ENCODE measurements at regions not wholly inside any gene's neighbourhood (a gene's known extent, or its start where the extent isn't known, plus 50 kb on each side); places are given as distances from the start of the nearest gene placed in this dataset.
A peak's percentile ranks its signal among the peaks of the same experiment; 100 is the strongest.

DNA sequence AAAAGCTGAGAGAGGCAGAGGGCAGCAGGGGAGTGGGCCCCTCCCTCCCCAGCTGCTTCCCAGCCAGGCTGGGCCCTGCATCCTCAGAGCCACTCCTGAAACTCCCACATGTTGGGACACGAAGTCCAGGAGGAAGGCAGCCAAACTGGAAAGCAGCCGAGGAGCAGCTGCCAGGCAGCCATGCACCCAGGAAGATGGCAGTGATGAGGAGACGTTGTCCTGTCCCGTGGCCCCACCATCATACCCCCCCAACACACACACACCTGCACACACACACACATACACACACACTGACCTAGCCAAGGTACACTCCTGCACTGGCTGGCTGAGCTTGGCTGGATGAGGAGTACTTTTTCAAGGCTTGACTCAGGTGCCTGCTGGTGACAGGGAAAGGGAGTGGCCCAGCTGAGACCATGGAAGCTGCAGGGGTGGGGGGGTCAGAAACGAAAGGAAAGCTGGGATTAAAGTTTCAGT is 106.0 kb downstream of the CYP26B1 start:
- H3K9me3 ChIP-seq, result peaks cover 0 to 17% (median 6%) of the 10 kb centered on the region in 3 donors
- TF ChIP-seq POLR2A (IDR thresholded peaks at IDR 0.05), result no peak
- TF ChIP-seq, protein P1, sequence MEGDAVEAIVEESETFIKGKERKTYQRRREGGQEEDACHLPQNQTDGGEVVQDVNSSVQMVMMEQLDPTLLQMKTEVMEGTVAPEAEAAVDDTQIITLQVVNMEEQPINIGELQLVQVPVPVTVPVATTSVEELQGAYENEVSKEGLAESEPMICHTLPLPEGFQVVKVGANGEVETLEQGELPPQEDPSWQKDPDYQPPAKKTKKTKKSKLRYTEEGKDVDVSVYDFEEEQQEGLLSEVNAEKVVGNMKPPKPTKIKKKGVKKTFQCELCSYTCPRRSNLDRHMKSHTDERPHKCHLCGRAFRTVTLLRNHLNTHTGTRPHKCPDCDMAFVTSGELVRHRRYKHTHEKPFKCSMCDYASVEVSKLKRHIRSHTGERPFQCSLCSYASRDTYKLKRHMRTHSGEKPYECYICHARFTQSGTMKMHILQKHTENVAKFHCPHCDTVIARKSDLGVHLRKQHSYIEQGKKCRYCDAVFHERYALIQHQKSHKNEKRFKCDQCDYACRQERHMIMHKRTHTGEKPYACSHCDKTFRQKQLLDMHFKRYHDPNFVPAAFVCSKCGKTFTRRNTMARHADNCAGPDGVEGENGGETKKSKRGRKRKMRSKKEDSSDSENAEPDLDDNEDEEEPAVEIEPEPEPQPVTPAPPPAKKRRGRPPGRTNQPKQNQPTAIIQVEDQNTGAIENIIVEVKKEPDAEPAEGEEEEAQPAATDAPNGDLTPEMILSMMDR (IDR thresholded peaks at IDR 0.05), result no peak
- no peak for DNase-seq
- intact Hi-C loops (cut with DNase I), result no loop called here
- WGBS, 2 donors, result 7 to 38% methylated on average over 3 to 5 of the region's 5 CpGs
- H3K36me3 ChIP-seq, result no peaks in the 10 kb centered on the region
- H3K27ac ChIP-seq, result peak overlapping the region in 3 of 4 donors; percentile 57 to 82 (median 66)
- H3K27me3 ChIP-seq, result no peaks in the 10 kb centered on the region
- peaks cover 7 to 52% (median 12%) of the 10 kb centered on the region in 3 donors for H3K4me1 ChIP-seq
- H3K4me3 ChIP-seq, result no peak overlapping the region

DNA sequence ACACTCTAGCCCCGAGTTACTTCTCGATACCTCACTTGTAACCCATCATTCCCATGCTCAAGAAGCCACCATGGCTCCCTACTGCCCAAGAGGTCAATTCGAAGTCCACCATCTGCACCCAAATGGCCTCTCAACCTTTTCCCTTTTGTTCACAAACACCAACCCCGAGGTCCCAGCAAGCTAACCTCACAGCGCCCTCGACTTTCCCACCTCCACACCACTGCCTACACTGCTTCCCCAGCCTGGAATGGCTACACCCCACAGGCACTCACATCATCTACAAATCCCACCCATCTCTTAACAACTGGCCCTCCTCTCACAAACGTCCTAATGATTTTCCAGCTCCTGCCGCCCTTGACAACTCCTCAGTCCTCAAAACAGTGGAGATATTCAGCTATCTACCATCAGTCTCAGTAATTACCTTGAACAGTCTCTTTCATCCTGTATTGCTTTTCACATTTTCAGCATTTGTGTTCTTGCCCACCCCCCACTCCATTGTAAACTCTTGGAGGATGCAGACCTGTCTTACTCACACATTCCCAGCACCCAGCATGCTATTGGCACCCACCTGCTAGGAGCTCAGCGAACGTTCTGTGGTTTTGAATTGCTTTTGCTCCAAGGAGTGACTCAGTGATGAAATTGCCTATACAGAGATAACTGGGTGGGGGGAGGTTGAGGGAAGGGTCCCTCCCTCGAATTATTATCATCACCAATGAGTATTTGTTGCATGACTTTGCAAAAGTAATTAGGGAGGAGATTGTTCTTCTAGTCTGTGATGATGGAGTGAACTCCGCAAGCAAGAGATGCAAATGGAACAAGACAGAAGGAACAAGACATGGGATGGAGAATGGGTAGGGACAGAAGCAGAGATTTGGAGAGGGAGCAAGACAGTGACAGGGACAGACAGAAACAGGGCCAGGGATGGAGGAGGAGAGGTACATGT is 106.8 kb downstream of the CYP26B1 start:
- TF ChIP-seq, protein P1 (IDR thresholded peaks at IDR 0.05), result no peak
- no peak for DNase-seq
- peak overlapping the region in 3 of 4 donors; percentile 49 to 82 (median 57) for H3K27ac ChIP-seq

DNA sequence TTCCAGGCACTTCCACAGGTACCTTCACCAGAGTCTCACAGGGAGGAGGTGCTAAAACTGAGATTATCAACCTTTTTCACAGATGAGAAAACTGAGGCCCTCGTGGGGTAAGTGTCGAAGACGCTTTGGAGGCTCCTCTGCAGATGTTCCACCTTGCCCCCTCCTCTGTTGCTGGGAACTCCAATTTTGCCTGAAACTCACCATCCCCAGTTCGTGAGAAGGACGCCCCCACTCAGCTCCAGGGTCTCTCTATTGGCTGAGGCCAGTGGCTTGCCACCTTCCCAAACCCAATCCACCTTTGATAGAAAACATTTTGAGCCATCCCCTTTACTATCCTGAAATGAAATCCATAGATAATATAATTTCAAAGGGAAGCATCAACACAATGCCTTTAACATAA is 109.1 kb downstream of the CYP26B1 start:
- H3K9me3 ChIP-seq, result peaks cover 0 to 2% (median 0%) of the 10 kb centered on the region in 3 donors
- no peak for DNase-seq
- intact Hi-C loops (cut with DNase I), result no loop called here
- peaks cover 7 to 72% (median 18%) of the 10 kb centered on the region in 3 donors for H3K4me1 ChIP-seq
- H3K27ac ChIP-seq, result peak overlapping the region in 1 of 4 donors; percentile 9
- H3K36me3 ChIP-seq, result no peaks in the 10 kb centered on the region
- WGBS, 2 donors, result 89 to 91% methylated on average over 4 to 5 of the region's 5 CpGs
- H3K27me3 ChIP-seq, result no peaks in the 10 kb centered on the region
- TF ChIP-seq POLR2A (IDR thresholded peaks at IDR 0.05), result no peak
- TF ChIP-seq, protein P1 (IDR thresholded peaks at IDR 0.05), result no peak
- H3K4me3 ChIP-seq, result no peak overlapping the region

More for the DNA sequence above, 106.8 kb downstream of the CYP26B1 start:
- WGBS, 2 donors, result 60 to 61% methylated on average over 12 of the region's 12 CpGs
- Histone ChIP-seq H3K36me3 (no peaks in the 10 kb centered on the region), H3K9me3 (peaks cover 0 to 17% (median 6%) of the 10 kb centered on the region in 3 donors), H3K4me1 (peaks cover 7 to 59% (median 13%) of the 10 kb centered on the region in 3 donors), H3K27me3 (no peaks in the 10 kb centered on the region), H3K4me3 (no peak overlapping the region)
- intact Hi-C loops (cut with DNase I), result no loop called here

DNA sequence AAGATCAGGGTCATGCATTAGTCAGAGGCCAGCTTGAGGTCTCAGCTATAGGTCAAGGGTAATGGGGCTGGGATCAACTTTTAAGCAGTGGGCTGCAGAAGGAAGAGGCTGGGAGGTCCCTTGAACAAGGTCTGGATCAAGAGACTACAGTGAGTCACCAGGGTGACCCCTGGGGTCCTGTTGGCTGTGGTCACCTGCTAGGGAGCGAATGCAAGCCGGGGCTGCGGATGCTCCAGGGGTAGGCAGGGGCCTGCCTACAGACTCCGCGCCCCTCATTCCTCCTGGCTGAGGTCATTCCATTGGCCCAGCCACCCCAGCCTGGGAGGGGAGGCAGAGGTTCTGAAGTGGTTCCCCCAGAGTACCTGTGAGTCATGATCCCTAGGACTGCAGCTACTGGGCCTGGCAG is 110.4 kb downstream of the CYP26B1 start:
- no peak for DNase-seq
- Histone ChIP-seq H3K27ac (peak overlapping the region in 1 of 4 donors; percentile 73), H3K9me3 (no peaks in the 10 kb centered on the region), H3K27me3 (no peaks in the 10 kb centered on the region), H3K4me3 (no peak overlapping the region), H3K36me3 (no peaks in the 10 kb centered on the region), H3K4me1 (peaks cover 3 to 76% (median 25%) of the 10 kb centered on the region in 3 donors)
- TF ChIP-seq, protein P1 (IDR thresholded peaks at IDR 0.05), result no peak
- TF ChIP-seq POLR2A (IDR thresholded peaks at IDR 0.05), result no peak
- intact Hi-C loops (cut with DNase I), result no loop called here
- WGBS, 2 donors, result 20 to 61% methylated on average over 2 to 5 of the region's 5 CpGs

DNA sequence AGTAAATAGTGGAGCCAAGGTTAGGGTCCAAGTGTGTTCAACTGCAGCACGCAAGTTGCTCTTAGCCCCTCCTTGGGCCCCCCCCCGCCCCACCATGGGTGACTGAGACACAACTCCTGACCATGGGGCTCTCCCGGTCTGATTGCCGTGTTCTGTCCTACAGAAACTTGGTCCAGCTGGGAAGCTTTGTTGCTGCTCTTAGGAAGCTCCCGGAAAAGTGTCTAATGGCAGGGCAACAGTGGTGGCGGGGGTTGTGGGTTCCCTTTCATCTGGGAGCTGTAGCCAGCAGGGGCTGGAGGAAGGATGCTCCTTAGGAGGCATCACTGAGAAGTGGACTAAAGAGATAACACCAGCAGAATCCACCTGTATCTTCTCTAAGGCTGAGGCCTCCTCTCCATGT is 111.1 kb downstream of the CYP26B1 start:
- intact Hi-C loops (cut with DNase I), result no loop called here
- no peak for TF ChIP-seq POLR2A (IDR thresholded peaks at IDR 0.05)
- TF ChIP-seq, protein P1 (IDR thresholded peaks at IDR 0.05), result no peak

More for the DNA sequence above, 111.1 kb downstream of the CYP26B1 start:
- no peak for DNase-seq
- no peaks in the 10 kb centered on the region for H3K9me3 ChIP-seq
- no peaks in the 10 kb centered on the region for H3K36me3 ChIP-seq
- H3K27ac ChIP-seq, result peak overlapping the region in 2 of 4 donors; percentile 68 to 73
- H3K27me3 ChIP-seq, result no peaks in the 10 kb centered on the region
- WGBS, 2 donors, result 92% methylated on average over 4 of the region's 6 CpGs; no CpG with 5 or more reads in 1 of the 2 donors
- no peak overlapping the region for H3K4me3 ChIP-seq
- peaks cover 3 to 76% (median 26%) of the 10 kb centered on the region in 3 donors for H3K4me1 ChIP-seq
